GM12872 (cell line): ENCODE measurements at regions not wholly inside any gene's neighbourhood (a gene's known extent, or its start where the extent isn't known, plus 50 kb on each side); places are given as distances from the start of the nearest gene placed in this dataset.

Source experiments
- TF ChIP-seq, protein P1 (sequence below): IDR thresholded peaks from 3 replicates; pipeline ENCODE4 v1.5.1; 2011; ENCODE audit warnings: low read depth, mild to moderate bottlenecking, low read length, moderate library complexity; ENCODE audit not compliant: insufficient read depth

DNA sequence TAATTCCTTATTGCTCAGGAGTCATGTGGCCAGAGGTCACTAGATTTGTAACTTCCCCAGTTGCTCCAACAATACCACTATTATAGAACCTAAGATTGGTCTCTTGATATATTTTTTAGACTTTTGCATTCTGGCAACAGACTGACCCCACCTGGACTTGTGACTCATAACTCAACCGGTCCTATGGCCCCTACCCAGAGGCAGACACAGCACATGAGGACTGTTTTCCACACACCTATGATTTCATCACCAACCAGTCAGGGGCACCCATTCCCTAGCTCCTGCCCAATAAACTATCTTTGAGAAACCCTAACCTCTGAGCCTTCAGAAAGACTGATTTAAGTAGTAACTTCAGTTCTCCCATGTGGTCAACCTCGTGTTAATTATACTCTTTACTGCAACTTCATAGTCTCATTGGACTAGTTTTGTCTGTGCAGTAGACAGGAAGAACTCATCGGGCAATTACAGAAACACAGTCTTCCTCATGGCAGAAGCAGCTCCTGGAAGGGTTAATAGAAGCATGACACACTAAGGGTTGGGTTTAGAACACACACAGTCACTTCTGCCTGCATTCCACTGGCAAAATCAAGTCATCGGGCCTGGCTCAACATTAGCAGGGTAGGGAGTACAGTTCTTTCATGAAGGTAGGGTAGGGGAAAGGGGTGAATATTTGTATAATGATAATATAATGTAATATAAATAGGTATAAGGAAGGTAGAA is 251.8 kb downstream of the UQCRFS1 start:
- TF ChIP-seq, protein P1, sequence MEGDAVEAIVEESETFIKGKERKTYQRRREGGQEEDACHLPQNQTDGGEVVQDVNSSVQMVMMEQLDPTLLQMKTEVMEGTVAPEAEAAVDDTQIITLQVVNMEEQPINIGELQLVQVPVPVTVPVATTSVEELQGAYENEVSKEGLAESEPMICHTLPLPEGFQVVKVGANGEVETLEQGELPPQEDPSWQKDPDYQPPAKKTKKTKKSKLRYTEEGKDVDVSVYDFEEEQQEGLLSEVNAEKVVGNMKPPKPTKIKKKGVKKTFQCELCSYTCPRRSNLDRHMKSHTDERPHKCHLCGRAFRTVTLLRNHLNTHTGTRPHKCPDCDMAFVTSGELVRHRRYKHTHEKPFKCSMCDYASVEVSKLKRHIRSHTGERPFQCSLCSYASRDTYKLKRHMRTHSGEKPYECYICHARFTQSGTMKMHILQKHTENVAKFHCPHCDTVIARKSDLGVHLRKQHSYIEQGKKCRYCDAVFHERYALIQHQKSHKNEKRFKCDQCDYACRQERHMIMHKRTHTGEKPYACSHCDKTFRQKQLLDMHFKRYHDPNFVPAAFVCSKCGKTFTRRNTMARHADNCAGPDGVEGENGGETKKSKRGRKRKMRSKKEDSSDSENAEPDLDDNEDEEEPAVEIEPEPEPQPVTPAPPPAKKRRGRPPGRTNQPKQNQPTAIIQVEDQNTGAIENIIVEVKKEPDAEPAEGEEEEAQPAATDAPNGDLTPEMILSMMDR, result no peak

DNA sequence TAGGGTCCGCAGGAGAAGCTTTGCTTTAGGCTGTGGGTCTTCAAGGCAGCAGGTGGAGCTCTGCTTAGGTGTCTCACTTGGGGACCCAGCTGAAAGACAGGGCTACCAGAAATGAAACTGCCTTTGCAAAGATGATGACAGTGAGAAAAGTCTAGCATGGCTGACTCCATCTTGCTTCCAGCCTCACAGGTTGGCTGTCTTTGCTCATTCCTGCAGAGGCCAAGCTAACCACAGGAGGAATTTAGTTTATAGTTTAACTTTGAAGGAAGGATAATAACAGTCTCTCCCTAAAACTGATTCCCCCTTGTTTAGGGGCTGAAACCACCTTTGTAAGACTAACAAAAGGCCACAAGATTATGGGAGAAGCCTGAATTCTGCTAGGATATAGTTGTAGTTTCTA is 252.4 kb downstream of the UQCRFS1 start:
- TF ChIP-seq, protein P1, result no peak

DNA sequence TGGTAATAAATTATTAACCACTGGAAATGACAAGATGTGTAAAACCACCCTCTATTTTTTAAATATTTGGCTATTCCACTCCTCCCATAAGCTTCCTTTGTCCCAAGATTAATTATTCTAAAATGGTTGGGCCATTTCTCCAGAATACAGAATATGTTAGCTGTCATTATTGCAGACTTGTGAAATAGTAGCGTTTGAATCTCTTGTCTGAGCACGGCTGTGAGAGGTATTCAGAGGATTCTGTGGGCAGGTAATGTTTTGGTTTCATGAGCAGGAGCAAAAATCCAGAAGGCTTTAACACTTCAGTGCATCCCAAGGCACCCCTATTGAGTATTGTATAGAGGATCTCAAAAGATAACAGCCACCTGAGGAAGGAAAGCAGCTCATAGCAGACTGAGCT is 256.0 kb downstream of the UQCRFS1 start:
- TF ChIP-seq, protein P1, result no peak

DNA sequence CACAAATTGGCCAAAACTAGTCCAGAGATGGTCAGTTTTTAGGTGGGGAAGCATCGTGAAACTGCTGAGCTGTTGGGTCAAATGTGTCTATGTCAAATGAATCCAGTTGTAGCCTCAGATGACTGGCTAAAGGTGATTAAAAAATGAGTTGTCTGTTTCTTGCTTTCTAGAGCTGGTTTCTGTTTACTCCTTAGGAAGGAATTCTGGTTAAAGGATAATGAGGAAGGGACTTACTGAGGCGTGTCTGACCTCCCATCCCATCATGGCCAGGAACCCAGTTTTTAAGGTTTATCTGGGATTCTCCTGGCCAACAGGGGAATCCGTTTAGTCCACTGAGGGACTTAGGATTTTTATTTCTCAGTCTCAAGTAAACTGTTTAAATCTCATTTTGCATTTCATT is 256.5 kb downstream of the UQCRFS1 start:
- TF ChIP-seq, protein P1, result no peak

DNA sequence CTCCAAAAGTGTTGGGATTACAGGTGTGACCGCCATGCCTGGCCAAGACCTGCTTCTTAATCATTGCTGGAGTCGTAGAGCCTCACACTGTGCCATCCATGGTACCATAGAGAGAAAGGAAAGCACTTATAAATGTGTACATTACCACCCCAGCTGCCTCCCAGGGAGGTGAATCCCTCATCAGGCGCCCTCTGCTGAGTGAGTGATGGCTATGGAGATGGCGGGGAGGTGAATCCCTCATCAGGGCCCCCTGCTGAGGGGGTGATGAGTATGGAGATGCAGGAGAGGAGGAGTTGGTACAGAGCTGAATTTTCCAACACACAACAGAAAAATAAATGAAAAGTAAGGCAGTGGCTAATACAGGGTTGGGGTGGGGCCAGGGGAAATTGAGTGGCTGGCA is 263.4 kb downstream of the UQCRFS1 start:
- TF ChIP-seq, protein P1, result no peak

DNA sequence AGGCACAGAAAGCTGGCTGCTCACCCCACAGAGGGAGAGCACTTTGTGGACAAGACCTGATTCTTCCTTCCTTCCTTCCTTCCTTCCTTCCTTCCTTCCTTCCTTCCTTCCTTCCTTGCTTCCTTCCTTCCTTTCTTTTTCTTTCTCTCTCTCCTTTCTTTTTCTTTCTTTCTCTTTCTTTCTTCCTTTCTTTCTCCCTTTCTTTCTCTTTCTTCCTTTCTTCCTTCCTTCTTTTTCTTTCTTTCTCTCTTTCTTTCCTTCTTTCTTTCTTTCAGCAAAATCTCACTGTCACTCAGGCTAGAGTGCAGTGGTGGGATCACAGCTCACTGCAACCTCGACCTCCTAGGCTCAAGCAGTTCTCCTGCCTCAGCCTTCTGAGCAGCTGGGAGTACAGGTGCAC is 263.9 kb downstream of the UQCRFS1 start:
- TF ChIP-seq, protein P1, result no peak

DNA sequence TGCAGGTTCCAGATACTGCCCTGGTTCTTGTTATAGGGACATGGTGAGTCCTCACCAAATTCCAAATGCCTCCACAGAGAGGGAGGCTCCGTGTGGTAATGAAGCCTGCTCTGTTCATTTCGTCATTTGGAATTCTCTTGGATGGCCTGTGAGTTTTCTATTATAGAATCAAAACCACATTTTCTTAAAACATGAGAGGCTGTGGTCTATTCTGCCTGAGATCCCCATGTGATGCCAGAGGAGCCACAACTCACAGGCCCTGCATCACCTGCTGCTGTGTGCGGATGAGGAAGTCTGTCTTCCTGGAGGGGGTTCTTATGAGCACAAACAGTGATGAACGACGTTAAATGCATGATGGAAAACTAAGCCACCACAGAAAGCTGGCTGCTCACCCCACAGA is 264.4 kb downstream of the UQCRFS1 start:
- TF ChIP-seq, protein P1, result no peak
